ENCODE measurements at regions not wholly inside any gene's neighbourhood (a gene's known extent, or its start where the extent isn't known, plus 50 kb on each side); places are given as distances from the start of the nearest gene placed in this dataset.

DNA sequence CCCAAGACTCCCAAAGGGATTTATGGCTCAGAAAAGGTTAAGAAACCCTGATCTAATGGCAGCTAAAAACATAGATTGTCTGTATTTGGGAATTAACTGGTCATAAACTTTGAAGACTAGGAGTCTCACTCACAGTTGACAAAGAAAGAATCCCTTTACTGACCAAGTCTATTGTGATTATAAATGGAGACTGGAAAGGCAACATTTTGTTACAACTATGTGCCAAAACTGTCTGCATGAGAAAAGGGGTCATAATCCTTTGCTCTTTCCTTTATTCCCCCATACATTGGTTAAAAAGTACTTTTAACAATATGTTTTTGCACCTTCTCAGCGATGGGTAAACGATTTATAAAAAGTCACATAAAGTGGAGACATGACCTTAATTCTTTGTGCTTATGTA lies 206.9 kb upstream of the MAP3K7 start:
- TF ChIP-seq, protein P1, sequence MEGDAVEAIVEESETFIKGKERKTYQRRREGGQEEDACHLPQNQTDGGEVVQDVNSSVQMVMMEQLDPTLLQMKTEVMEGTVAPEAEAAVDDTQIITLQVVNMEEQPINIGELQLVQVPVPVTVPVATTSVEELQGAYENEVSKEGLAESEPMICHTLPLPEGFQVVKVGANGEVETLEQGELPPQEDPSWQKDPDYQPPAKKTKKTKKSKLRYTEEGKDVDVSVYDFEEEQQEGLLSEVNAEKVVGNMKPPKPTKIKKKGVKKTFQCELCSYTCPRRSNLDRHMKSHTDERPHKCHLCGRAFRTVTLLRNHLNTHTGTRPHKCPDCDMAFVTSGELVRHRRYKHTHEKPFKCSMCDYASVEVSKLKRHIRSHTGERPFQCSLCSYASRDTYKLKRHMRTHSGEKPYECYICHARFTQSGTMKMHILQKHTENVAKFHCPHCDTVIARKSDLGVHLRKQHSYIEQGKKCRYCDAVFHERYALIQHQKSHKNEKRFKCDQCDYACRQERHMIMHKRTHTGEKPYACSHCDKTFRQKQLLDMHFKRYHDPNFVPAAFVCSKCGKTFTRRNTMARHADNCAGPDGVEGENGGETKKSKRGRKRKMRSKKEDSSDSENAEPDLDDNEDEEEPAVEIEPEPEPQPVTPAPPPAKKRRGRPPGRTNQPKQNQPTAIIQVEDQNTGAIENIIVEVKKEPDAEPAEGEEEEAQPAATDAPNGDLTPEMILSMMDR (IDR thresholded peaks at IDR 0.05; ENCODE audit: extremely low read depth, insufficient read depth, missing control alignments), result no peak
- in situ Hi-C loops (cut with MboI; ENCODE audit: low pct_unique_long_range_greater_than_20kb, low sequenced_read_pairs, unreplicated experiment), result no loop called here
- DNase-seq (ENCODE audit: low spot score), result no peak

DNA sequence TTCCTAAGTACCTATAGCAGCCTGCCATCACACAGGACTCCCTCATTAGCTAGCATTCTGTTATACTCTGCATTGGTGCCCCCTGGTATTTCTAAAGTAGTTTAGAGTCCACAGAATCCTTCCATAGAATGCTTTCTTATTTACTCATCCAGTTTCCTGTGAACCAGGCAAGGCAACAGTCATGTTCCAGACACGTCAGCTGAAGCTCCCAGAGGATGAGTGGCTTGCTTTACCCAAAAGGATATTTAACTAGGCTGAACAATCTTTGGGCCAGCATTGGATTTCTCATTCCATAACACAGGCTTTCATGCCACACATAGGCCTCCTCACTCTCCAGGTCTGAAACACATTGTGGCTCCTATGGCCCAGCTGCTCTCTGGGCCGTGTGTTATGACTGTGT lies 203.8 kb upstream of the MAP3K7 start:
- in situ Hi-C loops (cut with MboI; ENCODE audit: low pct_unique_long_range_greater_than_20kb, low sequenced_read_pairs, unreplicated experiment), result no loop called here
- TF ChIP-seq, protein P1 (IDR thresholded peaks at IDR 0.05; ENCODE audit: extremely low read depth, insufficient read depth, missing control alignments), result no peak
- no peak for DNase-seq (ENCODE audit: low spot score)

DNA sequence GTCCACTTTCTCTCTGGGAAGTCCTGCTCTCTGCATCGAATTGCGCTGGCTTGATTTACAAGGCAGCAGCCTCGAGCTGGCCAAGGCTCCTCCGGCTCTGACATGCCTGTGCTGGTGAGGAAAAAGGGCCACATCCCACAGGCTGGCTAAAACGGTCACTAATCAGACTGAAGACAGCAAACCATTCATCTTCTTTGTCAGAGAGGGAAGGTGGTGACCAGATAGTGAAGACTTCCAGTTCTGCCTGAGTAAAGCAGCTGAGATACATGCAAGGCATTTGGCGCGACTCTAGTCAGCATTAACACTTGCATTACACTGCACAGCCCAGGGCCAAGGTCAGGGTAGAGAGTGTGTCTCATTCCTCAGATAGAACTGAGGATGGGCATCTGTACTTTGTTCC lies 203.2 kb upstream of the MAP3K7 start:
- DNase-seq (ENCODE audit: low spot score), result no peak
- TF ChIP-seq, protein P1 (IDR thresholded peaks at IDR 0.05; ENCODE audit: extremely low read depth, insufficient read depth, missing control alignments), result no peak
- in situ Hi-C loops (cut with MboI; ENCODE audit: low pct_unique_long_range_greater_than_20kb, low sequenced_read_pairs, unreplicated experiment), result no loop called here

DNA sequence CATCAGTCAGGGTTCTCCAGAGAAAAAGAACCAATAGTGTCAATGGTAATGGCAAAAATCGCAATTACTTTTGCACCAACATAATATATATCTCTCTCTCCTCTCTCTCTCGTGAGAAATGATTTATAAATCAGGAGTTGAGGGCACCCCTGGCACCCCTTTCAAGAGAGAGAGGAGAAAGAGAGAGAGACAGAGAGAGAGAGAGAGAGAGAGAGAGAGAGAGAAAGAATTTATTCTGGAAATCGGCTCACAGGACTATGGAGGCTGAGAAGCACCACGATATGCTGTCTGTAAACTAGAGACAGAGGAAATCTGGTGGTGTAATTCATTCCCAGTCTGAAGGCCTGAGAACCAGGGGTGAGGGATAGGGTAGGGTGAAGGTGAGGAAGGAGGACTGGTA lies 201.9 kb upstream of the MAP3K7 start:
- in situ Hi-C loops (cut with MboI; ENCODE audit: low pct_unique_long_range_greater_than_20kb, low sequenced_read_pairs, unreplicated experiment), result no loop called here
- DNase-seq (ENCODE audit: low spot score), result no peak

DNA sequence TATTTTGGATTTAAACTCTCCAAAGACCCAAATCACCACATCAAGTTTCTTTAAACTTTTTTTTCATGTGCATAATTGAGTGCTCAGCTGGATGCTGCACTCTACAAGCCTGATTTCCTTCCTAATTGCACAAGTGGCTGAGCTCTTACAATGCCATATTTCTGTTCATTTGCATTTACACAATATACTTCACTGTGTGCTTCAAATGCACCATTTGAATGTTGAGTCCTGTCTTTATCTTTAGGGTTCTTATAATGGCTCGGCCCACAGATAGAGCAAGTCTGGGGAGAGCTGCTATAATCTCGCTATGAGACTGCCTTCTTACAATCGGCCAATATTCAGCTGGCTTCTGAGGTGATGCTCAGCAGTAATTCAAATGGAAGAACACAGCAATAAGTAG lies 200.6 kb upstream of the MAP3K7 start:
- TF ChIP-seq, protein P1 (IDR thresholded peaks at IDR 0.05; ENCODE audit: extremely low read depth, insufficient read depth, missing control alignments), result no peak
- DNase-seq (ENCODE audit: low spot score), result no peak
- in situ Hi-C loops (cut with MboI; ENCODE audit: low pct_unique_long_range_greater_than_20kb, low sequenced_read_pairs, unreplicated experiment), result no loop called here

More for the DNA sequence above, 201.9 kb upstream of the MAP3K7 start:
- TF ChIP-seq, protein P1 (IDR thresholded peaks at IDR 0.05; ENCODE audit: extremely low read depth, insufficient read depth, missing control alignments), result no peak

DNA sequence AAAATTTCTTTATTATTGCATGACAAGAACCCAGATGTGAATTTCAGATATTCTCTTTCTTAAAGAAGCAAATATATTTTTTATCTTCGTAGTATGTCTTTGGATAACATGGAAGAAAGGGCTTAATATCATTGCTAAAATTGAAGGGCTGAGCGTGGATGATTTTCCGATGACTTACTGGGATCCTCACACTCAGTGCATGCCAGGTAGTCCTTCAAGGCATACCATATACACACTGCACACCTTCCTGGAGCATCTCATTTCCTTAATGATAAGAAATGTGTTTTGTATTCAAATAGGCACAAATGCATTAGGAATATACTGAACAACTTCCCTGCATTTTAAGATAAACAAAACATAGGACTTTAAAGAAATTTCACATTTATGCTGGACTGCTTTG lies 193.9 kb upstream of the MAP3K7 start:
- no peak for DNase-seq (ENCODE audit: low spot score)
- in situ Hi-C loops (cut with MboI; ENCODE audit: low pct_unique_long_range_greater_than_20kb, low sequenced_read_pairs, unreplicated experiment), result no loop called here
- TF ChIP-seq, protein P1 (IDR thresholded peaks at IDR 0.05; ENCODE audit: extremely low read depth, insufficient read depth, missing control alignments), result no peak

DNA sequence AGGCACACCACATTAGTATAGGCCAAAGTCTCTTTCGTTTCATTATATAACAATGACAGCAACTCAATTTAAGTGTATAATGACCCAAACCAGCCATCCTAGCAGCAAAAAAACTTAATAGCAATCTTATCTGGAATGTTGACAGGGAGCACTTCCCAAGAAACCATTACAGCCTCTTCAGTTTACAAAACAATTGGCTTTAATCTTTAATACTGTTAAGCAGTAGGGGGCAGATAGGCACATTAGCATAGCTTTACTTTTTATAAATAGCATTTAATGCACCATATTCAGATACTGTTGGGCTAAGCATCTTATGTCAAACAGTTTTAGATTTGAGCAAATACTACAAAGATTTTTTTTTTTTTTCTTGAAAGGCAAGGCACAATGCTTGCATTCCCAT lies 193.3 kb upstream of the MAP3K7 start:
- TF ChIP-seq, protein P1 (IDR thresholded peaks at IDR 0.05; ENCODE audit: extremely low read depth, insufficient read depth, missing control alignments), result no peak
- DNase-seq (ENCODE audit: low spot score), result no peak
- in situ Hi-C loops (cut with MboI; ENCODE audit: low pct_unique_long_range_greater_than_20kb, low sequenced_read_pairs, unreplicated experiment), result no loop called here

Measured in GM13977 (cell line).